Natural killer cell (primary cell): ENCODE measurements at regions not wholly inside any gene's neighbourhood (a gene's known extent, or its start where the extent isn't known, plus 50 kb on each side); places are given as distances from the start of the nearest gene placed in this dataset.
"Not testable (repeated sequence)": the region's sequence is repeated elsewhere in the genome, so short reads cannot be mapped to it uniquely, and the experiment has no call there.

ENCODE experiments used
- ATAC-seq, 3 donors: fragments of 150-1000 bp in 2 of 3; fragments of 200-7000 bp in 1 of 3; cut with Tn5 transposase; 1 replicate in 1 of 3; 2 replicates in 2 of 3; pipeline ENCODE4 v1.10.0; 2021; ENCODE audit warnings: mild to moderate bottlenecking in 2 of 3, moderate library complexity in 2 of 3
- DNase-seq, 2 donors: peaks; one replicate each; pipeline versions ENCODE4 v3.0.0 to v3.0.0-alpha.2; 2013 to 2021; ENCODE audit warnings: mixed read lengths in 1 of 2
- H3K27ac ChIP-seq: one replicate; pipeline ENCODE4 v1.5.1; 2013; ENCODE audit warnings: mild to moderate bottlenecking, low read length
- H3K27me3 ChIP-seq: one replicate; pipeline ENCODE4 v1.6.1; 2013; ENCODE audit warnings: low read length; ENCODE audit not compliant: control insufficient read depth, insufficient read depth
- H3K36me3 ChIP-seq: one replicate; pipeline ENCODE4 v1.6.1; 2013; ENCODE audit warnings: low read length; ENCODE audit not compliant: control insufficient read depth, insufficient read depth
- H3K4me1 ChIP-seq: one replicate; pipeline ENCODE4 v1.6.1; 2013; ENCODE audit warnings: low read length; ENCODE audit not compliant: control insufficient read depth, insufficient read depth
- H3K4me3 ChIP-seq: one replicate; pipeline ENCODE4 v1.5.1; 2013; ENCODE audit warnings: low read length
- H3K9me3 ChIP-seq: one replicate; pipeline ENCODE4 v1.6.1; 2013; ENCODE audit warnings: low read length; ENCODE audit not compliant: control insufficient read depth, insufficient read depth
- H3K27ac Mint-ChIP-seq, 2 donors: one replicate each; pipeline ENCODE4 v1.8.0; 2022; ENCODE audit warnings: mild to moderate bottlenecking in 2 of 2, mixed read lengths in 2 of 2, moderate library complexity in 1 of 2
- H3K27me3 Mint-ChIP-seq, 2 donors: one replicate each; pipeline ENCODE4 v1.8.0; 2022; ENCODE audit warnings: low read depth in 2 of 2, mixed read lengths in 2 of 2
- H3K36me3 Mint-ChIP-seq: one replicate; pipeline ENCODE4 v1.8.0; 2022; ENCODE audit warnings: mixed read lengths
- H3K4me1 Mint-ChIP-seq, 2 donors: one replicate each; pipeline ENCODE4 v1.8.0; 2022; ENCODE audit warnings: mixed read lengths in 2 of 2
- H3K4me3 Mint-ChIP-seq: one replicate; pipeline ENCODE4 v1.8.0; 2022; ENCODE audit warnings: mild to moderate bottlenecking, moderate library complexity, mixed read lengths
- H3K9me3 Mint-ChIP-seq, 2 donors: one replicate each; pipeline ENCODE4 v1.8.0; 2022; ENCODE audit warnings: mixed read lengths in 2 of 2
- CTCF ChIP-seq: fragments of 200-600 bp; IDR thresholded peaks from one replicate; pipeline ENCODE4 v1.8.0; 2022; ENCODE audit warnings: antibody characterized with exemption
- WGBS: methylation state at CpG from one replicate; pipeline ENCODE4 v1.1.7; 2013; ENCODE audit warnings: missing lambda C conversion rate; ENCODE audit not compliant: insufficient coverage; 5-methylcytosine and 5-hydroxymethylcytosine counted together
- intact Hi-C: fragments of 100-400 bp; cut with micrococcal nuclease; formaldehyde crosslinking; loops from one replicate; pipeline ENCODE4 v1.14.2; 2022

GRCh38 chr9:92208693-92209524 lies 84.6 kb downstream of the IARS1 start:
- Histone ChIP-seq H3K27me3 (no peaks in the 10 kb centered on the region), H3K4me3 (no peak overlapping the region), H3K4me1 (no peaks in the 10 kb centered on the region), H3K36me3 (peaks cover 43% of the 10 kb centered on the region), H3K27ac (no peak overlapping the region), H3K9me3 (no peaks in the 10 kb centered on the region)
- no peak overlapping the region for H3K4me3 Mint-ChIP-seq
- H3K4me1 Mint-ChIP-seq: no peaks in the 10 kb centered on the region
- ATAC-seq (no peak), DNase-seq (no peak)
- WGBS: 94% methylated on average over 5 of the region's 7 CpGs
- peaks cover 44% of the 10 kb centered on the region for H3K36me3 Mint-ChIP-seq
- no peak for TF ChIP-seq CTCF
- no peaks in the 10 kb centered on the region for H3K9me3 Mint-ChIP-seq
- H3K27ac Mint-ChIP-seq: no peak overlapping the region
- H3K27me3 Mint-ChIP-seq: no peaks in the 10 kb centered on the region
- intact Hi-C loops: no loop called here

GRCh38 chr9:92206488-92206887 lies 87.0 kb downstream of the IARS1 start:
- DNase-seq (no peak), ATAC-seq (no peak)
- intact Hi-C loops: no loop called here
- no peak overlapping the region for H3K4me3 ChIP-seq
- Mint-ChIP-seq H3K4me3 (no peak overlapping the region), H3K27me3 (no peaks in the 10 kb centered on the region), H3K36me3 (peaks cover 30% of the 10 kb centered on the region), H3K27ac (no peak overlapping the region), H3K9me3 (no peaks in the 10 kb centered on the region), H3K4me1 (no peaks in the 10 kb centered on the region)
- H3K4me1 ChIP-seq: no peaks in the 10 kb centered on the region
- TF ChIP-seq CTCF: no peak
- 89% methylated on average over 1 of the region's 1 CpG for WGBS
- no peak overlapping the region for H3K27ac ChIP-seq
- H3K36me3 ChIP-seq: peaks cover 33% of the 10 kb centered on the region
- no peaks in the 10 kb centered on the region for H3K27me3 ChIP-seq
- H3K9me3 ChIP-seq: no peaks in the 10 kb centered on the region

DNA sequence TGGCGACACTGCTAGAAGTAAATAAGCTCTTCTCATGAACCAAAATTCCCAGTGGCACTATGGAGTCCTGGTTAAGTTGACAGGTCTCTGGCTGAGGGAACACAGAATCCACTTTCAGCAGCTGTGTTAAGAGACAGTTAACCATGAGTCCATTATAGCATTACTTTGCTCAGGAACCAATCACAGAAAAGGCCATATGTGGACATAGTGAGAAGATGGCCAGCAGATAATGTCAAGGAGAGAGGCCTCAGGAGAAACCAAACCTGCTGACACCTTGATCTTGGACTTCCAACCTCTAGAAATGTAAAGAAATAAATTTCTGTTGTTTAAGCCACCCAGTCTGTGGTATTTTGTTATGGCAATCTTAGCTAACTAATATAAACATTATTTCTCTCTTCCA lies 88.7 kb upstream of the SPTLC1 start:
- ATAC-seq, H3K4me3 Mint-ChIP-seq, H3K27me3 Mint-ChIP-seq, H3K27ac ChIP-seq, H3K9me3 ChIP-seq, intact Hi-C loops, H3K36me3 ChIP-seq, H3K9me3 Mint-ChIP-seq, DNase-seq, H3K4me1 ChIP-seq, H3K27ac Mint-ChIP-seq, H3K27me3 ChIP-seq, H3K4me1 Mint-ChIP-seq, H3K4me3 ChIP-seq, H3K36me3 Mint-ChIP-seq: not testable (repeated sequence)
- WGBS: 100% methylated on average over 1 of the region's 1 CpG

DNA sequence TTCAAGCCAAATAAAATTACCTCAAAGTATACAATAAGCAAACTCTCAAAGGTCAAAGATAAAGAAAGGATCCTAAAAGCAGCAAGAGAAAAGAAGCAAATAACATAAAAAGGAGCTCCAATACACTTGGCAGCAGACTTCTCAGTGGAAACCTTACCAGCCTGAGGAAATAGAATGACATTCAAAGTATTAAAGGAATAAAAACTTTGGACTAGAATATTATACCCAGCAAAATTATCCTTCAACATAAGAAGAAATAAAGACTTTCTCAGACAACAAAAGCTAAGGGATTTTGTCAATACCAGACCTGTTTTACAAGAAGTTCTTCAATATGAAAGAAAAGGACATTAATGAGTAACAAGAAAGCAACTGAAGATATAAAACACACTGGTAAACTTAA lies 83.0 kb upstream of the SPTLC1 start:
- intact Hi-C loops, H3K4me1 Mint-ChIP-seq, H3K36me3 ChIP-seq, H3K27ac Mint-ChIP-seq, H3K9me3 Mint-ChIP-seq, ATAC-seq, H3K9me3 ChIP-seq, H3K36me3 Mint-ChIP-seq, H3K4me3 ChIP-seq, H3K4me3 Mint-ChIP-seq, H3K27ac ChIP-seq, DNase-seq, H3K27me3 ChIP-seq, H3K4me1 ChIP-seq: not testable (repeated sequence)
- H3K27me3 Mint-ChIP-seq: peaks cover 10 to 25% of the 10 kb centered on the region in 2 donors
